Psoas muscle (tissue), 7 donors: ENCODE measurements at regions not wholly inside any gene's neighbourhood (a gene's known extent, or its start where the extent isn't known, plus 50 kb on each side); places are given as distances from the start of the nearest gene placed in this dataset.

Experiments
- ATAC-seq, 4 donors: fragments of 200-7000 bp; cut with Tn5 transposase; one replicate each; pipeline ENCODE4 v1.9.1; 2020; ENCODE audit warnings: moderate library complexity in 3 of 4, mild to moderate bottlenecking in 2 of 4
- DNase-seq, 2 donors: peaks; one replicate each; pipeline ENCODE4 v3.0.0-alpha.2; 2020
- H3K27ac ChIP-seq: fragments of 200-600 bp; one replicate; pipeline ENCODE4 v1.8.0; 2022
- H3K27me3 ChIP-seq, 3 donors: fragments of 200-600 bp in 1 of 3; one replicate each; pipeline versions ENCODE4 v1.6.1 to v1.8.0; 2013 to 2022; ENCODE audit warnings: low read length in 2 of 3, mild to moderate bottlenecking in 2 of 3, moderate library complexity in 1 of 3; ENCODE audit not compliant: insufficient read depth in 3 of 3
- H3K36me3 ChIP-seq, 2 donors: fragments of 200-600 bp in 1 of 2; one replicate each; pipeline versions ENCODE4 v1.6.1 to v1.8.0; 2013 to 2022; ENCODE audit warnings: low read depth in 1 of 2, mild to moderate bottlenecking in 1 of 2, moderate library complexity in 1 of 2; ENCODE audit not compliant: insufficient read depth in 1 of 2
- H3K4me1 ChIP-seq: fragments of 200-600 bp; one replicate; pipeline ENCODE4 v1.8.0; 2022
- H3K4me3 ChIP-seq: fragments of 200-600 bp; one replicate; pipeline ENCODE4 v1.8.0; 2022; ENCODE audit warnings: mild to moderate bottlenecking
- H3K9me3 ChIP-seq: fragments of 200-600 bp; one replicate; pipeline ENCODE4 v1.8.0; 2022
- CTCF ChIP-seq: fragments of 200-600 bp; IDR thresholded peaks from one replicate; pipeline ENCODE4 v1.8.0; 2022; ENCODE audit warnings: antibody characterized with exemption
- WGBS, 3 donors: extraction: QIAGEN DNeasy Blood & Tissue Kit; methylation state at CpG; one replicate each; pipeline versions ENCODE4 v1.1.6 to v1.1.7; 2013; 5-methylcytosine and 5-hydroxymethylcytosine counted together
- intact Hi-C, 2 donors: fragments of 100-400 bp; cut with DNase I; formaldehyde crosslinking; loops; one replicate each; pipeline versions ENCODE4 v1.11.0 to v1.14.2; 2022
- donor health status: healthy with polysubstance abuse.
- donor health status: DM: no; HTN: no; CAD: no; lungs with moderate emphysema.
- donor health status: Bipolar disorder and iron deficiency.
- donor health status: healthy.
- donor health status: DM: yes; HTN: yes; CAD: no.
- donor health status: DM: no; HTN: no; CAD: no.
- donor health status: DM: yes; HTN: yes; CAD: no.

DNA sequence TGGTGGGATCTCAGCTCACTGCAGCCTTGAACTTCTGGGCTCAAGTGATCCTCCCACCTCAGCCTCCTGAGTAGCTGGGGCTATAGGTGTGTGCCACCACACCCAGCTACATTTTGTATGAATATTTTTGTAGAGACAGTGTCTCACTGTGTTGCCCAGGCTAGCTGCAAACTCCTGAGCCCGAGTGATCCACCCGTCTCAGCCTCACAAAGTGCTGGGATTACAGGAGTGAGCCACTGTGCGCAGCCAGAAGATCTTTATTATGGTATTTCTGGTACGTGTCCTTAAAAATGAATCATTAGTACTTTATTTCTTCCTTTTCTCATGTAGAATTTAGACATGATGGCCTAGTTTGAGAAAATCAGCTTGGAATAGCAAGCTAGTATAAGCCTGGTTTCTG is 153.3 kb downstream of the BCHE start:
- no peak for TF ChIP-seq CTCF
- ATAC-seq (no peak), DNase-seq (no peak)
- Histone ChIP-seq H3K27ac (no peak overlapping the region), H3K36me3 (no peaks in the 10 kb centered on the region), H3K4me1 (no peaks in the 10 kb centered on the region), H3K27me3 (no peaks in the 10 kb centered on the region), H3K9me3 (no peaks in the 10 kb centered on the region), H3K4me3 (no peak overlapping the region)
- 82 to 91% (median 88%) methylated on average over 4 of the region's 4 CpGs for WGBS, 3 donors
- intact Hi-C loops: no loop called here

- Histone ChIP-seq H3K4me3 (no peak overlapping the region), H3K36me3 (no peaks in the 10 kb centered on the region), H3K27ac (no peak overlapping the region), H3K4me1 (no peaks in the 10 kb centered on the region), H3K27me3 (no peaks in the 10 kb centered on the region), H3K9me3 (no peaks in the 10 kb centered on the region)
- DNase-seq: no peak
- TF ChIP-seq CTCF: no peak
- ATAC-seq: no peak
- intact Hi-C loops: no loop called here
- WGBS, 3 donors: 88 to 91% (median 88%) methylated on average over 3 of the region's 3 CpGs
Observed at GRCh38 chr3:165682734-165683133, 154.5 kb downstream of the BCHE start.

GRCh38 chr3:165669967-165670366 is 167.3 kb downstream of the BCHE start:
- no peak for TF ChIP-seq CTCF
- peaks cover under 1% of the 10 kb centered on the region for H3K9me3 ChIP-seq
- H3K4me3 ChIP-seq: no peak overlapping the region
- H3K27ac ChIP-seq: no peak overlapping the region
- H3K36me3 ChIP-seq: no peaks in the 10 kb centered on the region
- DNase-seq (no peak), ATAC-seq (no peak)
- no peaks in the 10 kb centered on the region for H3K4me1 ChIP-seq
- intact Hi-C loops: no loop called here
- no peaks in the 10 kb centered on the region for H3K27me3 ChIP-seq
- 26 to 55% (median 33%) methylated on average over 2 of the region's 2 CpGs for WGBS, 3 donors

DNA sequence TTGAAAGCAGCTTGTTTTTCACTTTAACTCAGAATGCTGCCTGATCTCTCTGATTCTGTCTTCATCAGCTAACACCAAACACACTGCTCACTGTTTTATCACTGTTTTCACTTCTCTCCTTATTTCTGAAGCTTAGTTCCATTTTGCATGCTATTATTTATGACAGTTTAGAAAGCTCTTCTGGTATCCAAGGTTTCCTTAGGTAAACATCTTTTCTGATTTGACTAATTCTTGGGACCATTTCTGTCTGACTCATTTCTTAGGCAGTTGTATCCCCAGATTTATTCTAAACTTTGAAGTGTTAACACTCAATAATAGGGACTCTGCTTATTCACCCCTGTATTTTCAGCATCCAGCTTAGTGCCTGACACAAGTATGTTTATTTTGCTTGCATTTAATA is 167.7 kb downstream of the BCHE start:
- H3K9me3 ChIP-seq: no peaks in the 10 kb centered on the region
- no peak overlapping the region for H3K27ac ChIP-seq
- intact Hi-C loops: no loop called here
- DNase-seq (no peak), ATAC-seq (no peak)
- H3K4me3 ChIP-seq: no peak overlapping the region
- no peaks in the 10 kb centered on the region for H3K4me1 ChIP-seq
- no peak for TF ChIP-seq CTCF
- no peaks in the 10 kb centered on the region for H3K27me3 ChIP-seq
- H3K36me3 ChIP-seq: no peaks in the 10 kb centered on the region

GRCh38 chr3:165667676-165668075 is 169.5 kb downstream of the BCHE start:
- Histone ChIP-seq H3K27me3 (no peaks in the 10 kb centered on the region), H3K4me3 (no peak overlapping the region), H3K9me3 (no peaks in the 10 kb centered on the region), H3K4me1 (no peaks in the 10 kb centered on the region), H3K27ac (no peak overlapping the region), H3K36me3 (no peaks in the 10 kb centered on the region)
- ATAC-seq (no peak), DNase-seq (no peak)
- 83 to 91% (median 84%) methylated on average over 2 of the region's 2 CpGs for WGBS, 3 donors
- intact Hi-C loops: no loop called here
- TF ChIP-seq CTCF: no peak
